Colon (tissue), 2 donors: ENCODE measurements at regions not wholly inside any gene's neighbourhood (a gene's known extent, or its start where the extent isn't known, plus 50 kb on each side); places are given as distances from the start of the nearest gene placed in this dataset.
A peak's percentile ranks its signal among the peaks of the same experiment; 100 is the strongest.

ENCODE experiments used
- FAIRE-seq: peaks from 2 replicates; lab custom pipeline; 2012; peaks lifted over from hg19 to GRCh38; lab: Jason Lieb, UNC
- donor health status: control.
- donor health status: control.

DNA sequence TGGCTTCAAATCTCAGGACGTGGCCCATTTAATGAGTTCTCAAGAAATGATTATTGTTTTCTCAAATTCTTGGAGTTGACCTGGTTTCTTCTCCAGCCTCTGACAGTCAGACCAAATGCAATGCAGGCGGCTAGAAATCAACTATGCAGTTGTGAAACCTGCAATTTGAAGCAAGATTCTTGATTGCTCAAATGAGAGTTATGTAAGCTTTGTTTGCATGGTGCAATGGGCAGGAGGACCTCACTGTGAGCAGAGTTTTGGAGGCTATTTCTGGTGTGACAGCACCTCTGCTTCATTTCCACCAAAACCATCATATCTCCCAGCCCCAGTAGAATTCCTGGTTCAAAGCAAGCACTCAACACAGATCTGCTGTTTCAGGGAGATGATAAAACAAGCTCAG, 500.0 kb upstream of the KLF4 start:
- FAIRE-seq = no peak

- FAIRE-seq = no peak
Observed at GRCh38 chr9:107989099-107989498, 499.5 kb upstream of the KLF4 start.

DNA sequence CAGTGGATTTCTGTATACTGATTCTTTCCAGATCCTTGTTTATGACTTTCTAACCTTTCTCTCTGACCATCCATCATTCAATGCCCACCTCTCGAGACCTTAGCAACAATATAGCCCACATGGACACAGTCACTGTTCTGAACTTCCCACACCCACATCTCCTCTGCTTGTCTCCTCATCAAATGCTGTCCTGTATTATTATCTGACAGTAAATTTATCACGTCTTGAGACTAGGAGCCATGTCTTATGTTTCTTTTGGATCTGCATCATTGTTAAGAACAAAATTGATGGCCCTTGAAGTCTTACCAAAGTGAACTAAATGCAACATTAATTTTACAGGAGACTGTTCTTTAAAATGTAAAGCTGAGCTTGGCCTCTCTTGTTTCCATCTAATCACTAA, 495.4 kb upstream of the KLF4 start:
- FAIRE-seq = no peak

GRCh38 chr9:107983762-107984161, 494.2 kb upstream of the KLF4 start:
- FAIRE-seq = no peak

DNA sequence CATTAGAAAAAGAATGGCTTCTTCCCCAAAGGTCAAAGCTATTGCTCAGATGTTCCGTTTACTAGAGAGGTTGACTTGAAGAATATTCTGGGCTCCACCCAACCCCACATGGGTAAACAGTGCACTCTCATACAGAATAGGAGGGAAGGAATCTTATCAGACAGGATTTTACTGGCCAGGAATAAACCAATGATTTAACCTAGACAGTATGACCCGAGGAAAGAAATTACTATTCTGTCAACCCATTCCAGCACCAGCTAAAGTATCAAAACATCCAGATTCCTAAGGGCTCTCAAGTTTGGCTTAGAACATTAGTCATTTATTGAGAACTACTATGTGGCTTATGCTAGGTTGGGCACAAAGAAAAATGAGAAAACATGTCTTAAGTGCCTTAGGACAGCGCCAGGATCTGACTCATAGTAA, 493.6 kb upstream of the KLF4 start:
- no peak for FAIRE-seq

GRCh38 chr9:107982745-107983144, 493.2 kb upstream of the KLF4 start:
- FAIRE-seq = no peak

GRCh38 chr9:107982001-107982400, 492.4 kb upstream of the KLF4 start:
- FAIRE-seq = no peak

DNA sequence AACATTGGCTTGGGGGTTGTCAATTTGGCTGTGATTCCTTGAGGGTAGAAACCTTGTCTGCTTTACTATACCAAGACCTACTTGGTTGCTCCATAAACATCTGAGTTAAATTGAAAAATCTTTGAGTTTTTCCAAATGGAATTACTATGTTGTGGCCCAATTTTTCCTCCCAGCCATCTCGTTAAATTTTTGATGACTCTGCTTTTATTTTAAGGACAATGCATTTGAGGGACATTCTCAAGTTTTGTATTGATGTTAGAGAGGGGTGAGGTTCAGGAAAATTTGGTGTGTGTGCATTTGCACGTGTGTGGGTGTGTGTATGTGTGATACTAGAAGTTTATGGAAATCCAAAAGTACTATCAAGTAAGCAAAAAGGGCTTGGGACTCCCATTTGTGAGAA, 491.4 kb upstream of the KLF4 start:
- FAIRE-seq = no peak

DNA sequence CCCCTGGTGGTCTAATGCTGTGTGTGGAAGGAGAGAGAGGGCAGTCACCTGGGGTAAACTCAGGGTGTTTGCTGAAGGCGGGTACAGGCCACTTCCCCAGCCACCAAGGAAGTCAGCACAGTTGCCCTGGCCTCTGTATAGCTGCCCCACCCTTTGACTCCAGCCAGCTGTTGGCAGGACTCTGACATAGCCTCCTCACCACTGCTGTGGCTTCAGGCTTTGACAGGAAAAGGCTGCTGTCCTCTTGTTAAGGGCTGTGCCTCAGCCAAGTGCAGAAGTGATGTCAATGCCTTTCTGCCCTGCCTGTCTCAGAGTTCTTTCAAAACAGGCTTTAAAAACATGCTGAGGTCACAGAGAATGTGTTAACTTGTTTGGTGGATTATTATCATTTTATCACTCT, 487.2 kb upstream of the KLF4 start:
- FAIRE-seq = no peak

GRCh38 chr9:107975426-107976010, 485.9 kb upstream of the KLF4 start:
- FAIRE-seq = peak; percentile 65

DNA sequence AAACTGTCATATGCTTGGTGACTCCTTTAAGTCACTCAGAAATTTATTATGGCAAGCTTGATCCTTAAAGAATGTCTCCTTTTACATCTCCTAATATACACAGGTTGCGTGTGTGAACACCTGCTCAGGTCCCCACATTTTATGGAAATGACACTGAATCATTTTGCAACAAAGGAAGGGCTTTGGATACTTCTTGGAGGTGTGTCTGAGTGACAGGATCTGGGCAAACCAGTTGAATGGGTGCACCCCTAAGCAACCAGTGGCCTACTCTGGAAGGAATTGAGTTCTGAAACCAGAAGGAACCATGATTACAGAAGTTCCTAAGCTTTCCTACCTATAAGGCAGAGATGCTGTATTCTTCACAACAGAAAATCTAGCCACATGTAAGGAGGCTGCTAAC, 483.9 kb upstream of the KLF4 start:
- FAIRE-seq = no peak

DNA sequence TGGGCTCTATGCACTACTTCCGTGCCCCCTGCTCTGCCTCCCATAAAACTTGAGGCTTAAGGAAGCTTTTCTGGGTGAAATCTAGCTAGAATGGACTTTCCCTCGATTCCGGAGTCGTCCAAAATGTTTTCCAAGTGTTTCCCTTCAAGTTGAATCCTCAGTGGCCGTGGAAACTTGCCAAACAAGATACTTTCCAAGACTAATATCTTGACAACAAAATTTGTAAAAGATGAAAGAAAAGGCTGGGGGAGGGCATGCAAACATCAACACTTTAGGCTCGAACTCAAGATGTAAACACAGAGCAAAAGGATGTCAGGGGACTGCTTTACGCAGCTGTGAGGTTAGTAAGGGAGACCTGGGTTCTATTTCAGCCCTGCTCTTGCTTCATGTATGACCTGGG, 482.8 kb upstream of the KLF4 start:
- FAIRE-seq = no peak

DNA sequence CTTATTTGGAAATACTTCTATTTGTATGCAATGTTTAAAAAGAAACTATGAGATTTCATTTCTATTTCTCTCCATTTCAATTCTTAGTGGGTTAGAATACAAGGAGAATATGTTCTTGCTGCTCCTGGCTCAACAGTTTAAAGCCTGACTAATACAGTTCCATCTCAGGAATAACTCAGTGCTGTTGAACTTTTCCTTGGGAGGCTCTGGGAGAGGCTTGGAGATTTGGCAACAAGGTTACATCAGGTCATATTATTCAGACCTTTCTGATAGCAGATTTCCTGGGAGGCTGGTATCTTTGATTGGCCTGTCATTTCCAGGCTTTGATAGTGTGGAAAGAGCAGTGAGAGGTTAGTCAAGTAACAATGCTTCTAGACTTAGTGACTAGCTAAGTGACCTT, 481.7 kb upstream of the KLF4 start:
- FAIRE-seq = no peak

DNA sequence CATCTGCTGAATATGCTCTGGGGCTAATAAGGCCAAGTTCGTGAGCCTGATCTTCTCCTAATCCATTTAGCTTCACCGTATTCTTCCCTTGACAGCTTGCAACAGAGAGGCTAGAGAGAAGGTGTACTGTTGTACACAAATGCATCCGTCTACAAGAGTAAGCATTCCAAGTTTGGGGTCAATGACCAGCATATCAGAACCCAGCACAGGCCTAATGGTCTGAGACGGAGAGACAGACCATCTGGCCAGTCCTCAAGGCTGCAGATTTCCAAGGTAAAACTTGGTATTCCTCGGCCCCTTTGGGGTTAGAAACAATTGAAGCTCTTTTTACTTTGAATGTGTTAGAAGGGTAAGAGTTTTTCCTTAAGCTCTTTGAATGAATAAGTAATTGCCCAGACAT, 481.2 kb upstream of the KLF4 start:
- no peak for FAIRE-seq

- FAIRE-seq = no peak
Observed at GRCh38 chr9:107969727-107970126, 480.2 kb upstream of the KLF4 start.

GRCh38 chr9:107969141-107969540, 479.6 kb upstream of the KLF4 start:
- FAIRE-seq = no peak

GRCh38 chr9:107963246-107963645, 473.7 kb upstream of the KLF4 start:
- no peak for FAIRE-seq

- no peak for FAIRE-seq
Observed at GRCh38 chr9:107960916-107961315, 471.3 kb upstream of the KLF4 start.

GRCh38 chr9:107954312-107954711, 464.7 kb upstream of the KLF4 start:
- no peak for FAIRE-seq

DNA sequence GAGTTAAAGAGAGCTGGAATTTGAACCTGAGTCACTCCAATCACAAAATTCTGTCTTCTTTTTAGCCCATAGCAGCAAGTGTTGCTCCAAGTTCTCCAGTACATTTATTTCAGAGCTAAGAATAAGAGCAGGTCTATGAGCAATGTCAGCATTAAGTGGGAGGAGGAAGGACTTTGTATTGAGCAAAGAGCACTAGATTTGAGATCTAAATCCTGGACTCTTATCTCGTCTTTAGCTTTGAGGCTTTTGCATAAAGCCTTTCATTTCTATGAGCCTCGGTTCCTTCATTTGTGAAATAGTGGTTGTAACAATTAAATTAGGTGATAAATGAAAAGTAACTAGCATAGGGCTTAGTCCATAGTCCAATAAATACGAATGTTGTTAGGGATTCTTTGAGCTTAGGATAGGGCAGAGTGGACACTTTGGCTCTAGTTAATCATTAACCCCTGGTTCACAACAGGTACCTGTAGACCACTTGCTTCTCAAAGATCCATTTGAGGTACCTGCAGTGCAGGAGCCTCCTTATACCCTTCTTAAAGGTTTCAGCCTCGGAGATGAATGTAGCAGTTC, 464.1 kb upstream of the KLF4 start:
- FAIRE-seq = no peak

DNA sequence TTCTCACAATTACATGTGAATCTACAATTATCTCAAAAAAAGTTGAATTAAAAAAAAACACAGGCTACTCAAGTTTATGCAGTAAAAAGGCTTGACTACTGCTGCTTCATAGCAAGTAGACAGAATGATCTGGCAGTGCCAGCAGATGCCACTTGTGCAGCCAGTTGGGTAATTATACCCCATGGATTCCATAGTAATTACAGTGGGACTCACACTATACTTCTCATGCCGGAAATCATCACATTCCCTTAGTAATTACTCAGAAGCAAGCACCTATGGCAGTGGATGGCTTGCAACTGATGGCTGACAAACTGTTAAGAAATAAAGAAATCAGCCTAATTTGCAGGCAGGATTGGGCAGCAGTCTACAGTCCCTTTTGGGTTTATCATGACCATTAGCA, 463.2 kb upstream of the KLF4 start:
- no peak for FAIRE-seq

DNA sequence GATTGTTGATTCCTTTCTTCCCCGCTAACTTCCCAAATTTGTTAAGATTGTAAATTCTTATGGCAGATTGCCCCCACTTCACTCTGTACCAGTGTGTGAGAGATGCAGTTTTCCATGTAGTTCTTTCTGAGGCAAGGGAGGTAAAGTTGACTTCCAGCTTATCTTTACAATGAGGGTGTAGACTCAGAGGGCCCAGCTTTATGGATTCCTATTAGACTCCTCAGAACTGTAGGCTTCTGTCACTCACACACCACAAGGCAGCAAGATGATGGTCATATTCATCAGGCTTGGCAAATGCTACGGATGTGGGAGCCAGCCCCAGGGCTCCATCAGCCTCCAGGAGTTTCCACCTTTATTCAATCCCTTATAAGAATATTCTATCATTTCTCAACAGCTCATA, 461.9 kb upstream of the KLF4 start:
- no peak for FAIRE-seq

DNA sequence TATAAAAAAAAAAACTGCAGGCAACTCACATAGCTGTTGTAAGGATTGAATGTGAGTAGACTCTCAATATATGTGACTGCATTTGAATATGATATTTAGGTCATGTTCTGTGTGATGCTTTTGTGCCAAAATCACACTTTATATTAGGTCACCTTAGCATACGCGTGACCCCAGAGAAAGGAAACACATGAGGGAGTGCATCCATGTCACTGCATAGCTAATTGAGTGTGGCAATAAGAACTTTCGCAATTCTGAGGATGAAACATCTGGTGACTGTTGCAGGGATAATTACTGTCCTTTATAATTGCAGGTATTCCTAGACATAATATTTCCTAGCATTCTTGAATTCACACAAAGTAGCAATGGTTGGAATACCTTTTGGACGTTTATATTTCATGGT, 459.5 kb upstream of the KLF4 start:
- no peak for FAIRE-seq

DNA sequence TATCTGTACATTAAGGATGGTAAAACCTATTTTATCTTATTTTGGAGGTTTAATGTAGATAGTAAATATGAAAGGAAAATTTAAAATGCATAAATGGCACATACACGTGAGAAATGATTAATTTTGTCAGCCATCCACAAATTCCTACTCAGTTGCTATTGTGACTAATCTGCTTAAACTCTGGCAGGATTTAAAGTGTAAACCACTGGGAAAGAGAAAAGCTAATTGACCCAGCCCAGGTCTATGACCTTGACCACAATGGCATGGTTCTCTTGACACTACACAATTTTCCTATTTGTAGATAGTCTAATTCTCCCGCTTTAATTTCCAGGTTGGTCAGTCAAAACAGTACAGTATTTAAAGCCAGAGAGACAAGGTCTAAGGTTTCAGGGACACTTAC, 459.0 kb upstream of the KLF4 start:
- no peak for FAIRE-seq

DNA sequence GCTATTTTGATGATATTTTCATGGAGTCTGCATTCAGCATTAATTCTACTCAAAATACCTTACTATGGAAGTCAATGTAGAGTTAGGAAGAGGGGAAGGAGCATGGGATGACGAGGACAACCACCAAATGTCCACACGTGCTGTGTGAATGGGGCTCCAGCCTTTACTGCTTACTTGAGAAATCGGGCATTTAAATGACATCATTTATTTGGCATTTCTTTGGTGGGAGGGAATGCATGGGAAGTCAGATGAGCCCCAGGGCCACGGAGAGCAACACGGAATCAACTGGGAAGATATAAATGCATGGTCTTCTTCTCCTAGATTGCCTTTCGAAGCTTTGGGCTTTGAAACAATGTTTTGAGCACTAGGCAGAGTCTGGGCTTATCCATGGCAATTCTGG, 458.5 kb upstream of the KLF4 start:
- no peak for FAIRE-seq
